ENCODE measurements at regions not wholly inside any gene's neighbourhood (a gene's known extent, or its start where the extent isn't known, plus 50 kb on each side); places are given as distances from the start of the nearest gene placed in this dataset.

DNA sequence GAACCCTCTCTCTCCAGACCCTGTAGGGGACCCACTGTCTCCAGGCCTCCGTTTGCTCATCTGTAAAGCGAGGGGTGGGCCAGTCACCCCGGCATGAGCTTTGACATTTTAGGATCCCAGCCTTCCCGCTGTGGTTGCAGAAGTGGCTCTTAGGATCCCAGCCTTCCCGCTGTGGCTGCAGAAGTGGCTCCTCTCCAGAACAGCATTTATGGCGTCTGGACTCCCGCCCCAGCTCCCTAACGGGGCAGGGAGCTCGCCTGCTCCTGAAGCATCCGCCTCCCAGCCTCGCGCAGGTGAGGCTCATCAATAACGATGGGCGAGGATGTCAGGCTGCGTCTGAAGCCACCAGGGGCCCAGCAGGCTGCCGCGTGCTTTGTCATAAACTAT is 222.3 kb upstream of the TNRC6C start:
- TF ChIP-seq, protein P1, sequence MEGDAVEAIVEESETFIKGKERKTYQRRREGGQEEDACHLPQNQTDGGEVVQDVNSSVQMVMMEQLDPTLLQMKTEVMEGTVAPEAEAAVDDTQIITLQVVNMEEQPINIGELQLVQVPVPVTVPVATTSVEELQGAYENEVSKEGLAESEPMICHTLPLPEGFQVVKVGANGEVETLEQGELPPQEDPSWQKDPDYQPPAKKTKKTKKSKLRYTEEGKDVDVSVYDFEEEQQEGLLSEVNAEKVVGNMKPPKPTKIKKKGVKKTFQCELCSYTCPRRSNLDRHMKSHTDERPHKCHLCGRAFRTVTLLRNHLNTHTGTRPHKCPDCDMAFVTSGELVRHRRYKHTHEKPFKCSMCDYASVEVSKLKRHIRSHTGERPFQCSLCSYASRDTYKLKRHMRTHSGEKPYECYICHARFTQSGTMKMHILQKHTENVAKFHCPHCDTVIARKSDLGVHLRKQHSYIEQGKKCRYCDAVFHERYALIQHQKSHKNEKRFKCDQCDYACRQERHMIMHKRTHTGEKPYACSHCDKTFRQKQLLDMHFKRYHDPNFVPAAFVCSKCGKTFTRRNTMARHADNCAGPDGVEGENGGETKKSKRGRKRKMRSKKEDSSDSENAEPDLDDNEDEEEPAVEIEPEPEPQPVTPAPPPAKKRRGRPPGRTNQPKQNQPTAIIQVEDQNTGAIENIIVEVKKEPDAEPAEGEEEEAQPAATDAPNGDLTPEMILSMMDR (IDR thresholded peaks at IDR 0.05) = no peak
- no peak for TF ChIP-seq POLR2A (IDR thresholded peaks at IDR 0.05)
- no peak for TF ChIP-seq EP300 (IDR thresholded peaks at IDR 0.05; ENCODE audit: low read depth)

Data from transverse colon (tissue), 3 donors.